Fibroblast of upper back skin (primary cell): ENCODE measurements at regions not wholly inside any gene's neighbourhood (a gene's known extent, or its start where the extent isn't known, plus 50 kb on each side); places are given as distances from the start of the nearest gene placed in this dataset.
"Not testable (repeated sequence)": the region's sequence is repeated elsewhere in the genome, so short reads cannot be mapped to it uniquely, and the experiment has no call there.

Source experiments
- DNase-seq: peaks from one replicate; pipeline ENCODE4 v3.0.0-alpha.2; 2013

DNA sequence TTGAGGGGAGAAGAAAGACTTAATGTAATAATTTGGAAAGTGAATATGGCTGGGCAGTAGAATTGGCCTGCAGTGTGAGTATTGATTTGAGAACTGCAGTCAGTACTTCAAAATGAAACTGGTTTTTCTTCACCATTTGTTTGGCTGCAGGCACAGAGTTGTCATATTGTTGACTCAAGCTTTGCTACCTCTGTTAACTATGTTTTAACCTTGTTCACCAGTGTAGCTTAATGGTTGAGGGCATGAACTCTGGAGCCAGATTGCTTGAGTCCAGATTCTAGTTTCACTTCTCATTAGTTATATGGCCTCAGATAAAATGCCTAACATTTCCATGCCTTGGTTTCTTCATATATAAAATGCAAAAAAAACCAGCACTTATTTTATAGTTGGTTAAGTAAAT, 64.1 kb downstream of the CFAP44 start:
- DNase-seq, result no peak

DNA sequence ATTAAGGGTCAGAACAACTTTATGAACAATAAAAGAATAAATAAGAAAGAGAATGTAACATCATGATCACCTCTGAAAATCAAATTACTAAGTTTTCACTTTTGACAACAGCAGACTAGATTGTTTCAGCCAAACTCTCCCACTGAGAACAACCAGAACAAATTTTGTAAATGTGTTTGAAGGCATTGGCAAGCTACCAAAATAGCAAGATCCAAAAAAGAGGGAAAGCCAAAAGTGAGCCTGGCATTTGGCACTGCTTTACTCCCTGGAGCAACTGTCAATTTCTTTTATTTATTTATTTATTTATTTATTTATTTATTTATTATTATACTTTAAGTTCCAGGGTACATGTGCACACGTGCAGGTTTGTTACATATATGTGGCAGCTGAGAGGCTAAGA, 67.2 kb downstream of the CFAP44 start:
- no peak for DNase-seq

DNA sequence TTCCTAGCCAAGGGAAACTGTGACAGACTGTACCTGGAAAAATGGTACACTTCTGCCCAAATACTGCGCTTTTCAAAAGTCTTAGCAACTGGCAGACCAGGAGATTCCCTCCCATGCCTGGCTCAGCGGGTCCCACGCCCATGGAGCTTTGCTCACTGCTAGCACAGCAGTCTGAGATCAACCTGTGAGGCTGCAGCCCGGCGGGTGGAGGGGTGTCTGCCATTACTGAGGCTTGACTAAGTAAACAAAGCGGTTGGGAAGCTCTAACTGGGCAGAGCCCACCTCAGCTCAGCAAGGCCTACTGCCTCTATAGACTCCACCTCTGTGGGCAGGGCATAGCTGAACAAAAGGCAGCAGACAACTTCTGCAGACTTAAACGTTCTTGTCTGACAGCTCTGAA, 74.5 kb downstream of the CFAP44 start:
- not testable (repeated sequence) for DNase-seq

DNA sequence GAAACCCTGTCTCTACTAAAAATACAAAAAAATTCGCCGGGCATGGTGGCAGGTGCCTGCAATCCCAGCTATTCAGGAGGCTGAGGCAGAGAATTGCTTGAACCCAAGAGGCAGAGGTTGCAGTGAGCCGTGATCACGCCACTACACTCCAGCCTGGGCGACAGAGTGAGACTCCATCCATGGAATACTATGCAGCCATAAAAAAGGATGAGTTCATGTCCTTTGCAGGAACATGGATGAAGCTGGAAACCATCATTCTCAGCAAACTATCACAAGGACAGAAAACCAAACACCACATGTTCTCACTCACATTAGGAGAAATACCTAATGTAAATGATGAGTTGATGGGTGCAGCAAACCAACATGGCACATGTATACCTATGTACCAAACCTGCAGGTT, 86.0 kb downstream of the CFAP44 start:
- DNase-seq, result not testable (repeated sequence)

DNA sequence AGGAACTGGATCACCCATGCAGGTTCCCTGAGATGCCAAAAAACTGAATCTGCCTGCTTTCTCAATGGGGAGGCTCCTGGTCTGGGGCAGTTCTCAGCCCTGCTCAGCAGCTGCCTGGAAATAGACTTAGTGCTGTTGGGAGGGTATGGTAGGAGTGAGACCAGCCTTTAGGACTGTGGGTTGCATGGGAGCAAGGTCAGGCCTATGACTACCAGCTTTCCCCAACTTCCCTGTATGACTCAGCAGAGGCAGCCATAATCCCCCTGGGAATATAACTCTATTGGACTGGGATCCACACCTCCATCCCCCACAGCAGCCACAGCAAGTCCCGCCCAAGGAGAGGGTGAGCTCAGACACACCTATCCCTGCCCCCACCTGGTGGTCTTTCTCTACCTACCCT, 87.0 kb downstream of the CFAP44 start:
- peak; percentile 23 for DNase-seq

DNA sequence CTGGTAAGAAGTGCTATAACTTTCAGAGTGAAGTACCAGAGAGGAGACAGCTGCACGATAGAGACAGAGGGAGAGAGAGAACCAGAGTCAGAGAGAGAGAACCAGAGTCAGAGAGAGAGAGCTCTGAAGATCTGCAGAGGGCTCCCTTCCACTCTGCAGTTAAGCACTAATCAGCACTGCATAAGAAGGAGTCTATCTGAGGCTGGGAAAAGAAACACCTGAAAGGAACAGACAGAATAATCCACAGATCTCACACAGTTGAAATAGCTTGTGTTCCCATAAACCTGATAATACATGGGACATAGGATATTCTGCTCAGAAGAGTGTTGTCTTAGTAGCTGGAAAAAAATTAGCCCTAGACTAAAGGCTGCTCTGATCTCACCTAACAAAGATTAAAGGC, 87.6 kb downstream of the CFAP44 start:
- DNase-seq, result no peak

DNA sequence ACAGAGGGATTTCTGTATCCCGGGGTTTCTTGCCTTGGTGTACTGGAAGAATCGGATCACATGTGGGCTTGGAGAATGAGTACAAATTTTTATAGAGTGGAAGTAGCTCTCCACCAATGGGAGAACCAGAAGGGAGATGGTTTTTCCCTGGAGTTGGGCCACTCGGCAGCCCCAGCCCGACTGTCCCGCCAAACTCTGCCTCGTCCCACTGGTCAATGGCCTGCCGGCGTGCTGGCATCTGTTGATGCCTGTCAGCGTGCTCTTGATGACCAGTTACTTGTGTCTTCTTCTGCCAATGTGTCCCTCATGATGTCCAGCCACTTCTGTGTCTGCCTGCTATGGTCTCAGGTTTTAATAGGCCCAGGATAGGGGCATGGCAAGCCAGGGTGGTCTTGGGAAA, 100.5 kb downstream of the CFAP44 start:
- DNase-seq, result no peak

DNA sequence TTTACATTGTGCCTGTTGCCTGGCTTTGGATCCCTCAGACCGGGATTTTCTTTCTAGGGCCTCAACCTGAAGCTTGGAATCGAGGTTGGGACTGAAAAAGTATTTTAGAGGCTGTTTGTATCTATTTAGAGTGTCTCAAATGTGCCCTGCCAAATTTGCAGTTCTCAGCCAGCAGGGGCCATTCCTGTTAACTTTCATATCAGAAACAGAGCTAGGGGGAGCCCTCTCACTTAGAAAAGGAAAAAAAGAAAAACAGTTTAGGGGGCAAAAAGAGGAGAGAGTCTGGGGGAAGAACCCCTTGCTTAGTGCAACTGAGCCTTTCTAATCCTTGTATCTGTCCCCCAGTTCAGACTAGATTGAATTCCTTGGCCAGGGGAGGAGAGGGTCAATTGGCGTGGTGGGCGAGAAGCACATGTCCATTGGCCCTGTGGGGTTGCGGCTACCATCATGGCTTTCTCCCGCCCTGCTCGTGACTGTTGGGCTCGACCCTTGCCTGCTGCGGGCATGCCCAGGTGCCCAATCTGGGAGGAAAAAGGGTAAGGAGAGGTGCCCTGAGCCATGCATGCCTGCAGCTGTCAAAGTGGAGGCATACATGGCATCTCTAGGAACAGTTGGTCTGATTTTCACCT, 101.6 kb downstream of the CFAP44 start:
- DNase-seq, result no peak
